Breast epithelium (tissue), 4 donors: ENCODE measurements at regions not wholly inside any gene's neighbourhood (a gene's known extent, or its start where the extent isn't known, plus 50 kb on each side); places are given as distances from the start of the nearest gene placed in this dataset.

Experiments used
- DNase-seq, 2 donors: peaks; one replicate each; pipeline ENCODE4 v3.0.0-alpha.2; 2019; ENCODE audit warnings: low spot score in 2 of 2
- H3K27ac ChIP-seq, 2 donors: fragments of 200-600 bp; sonication (generic) in 1 of 2; one replicate each; pipeline ENCODE4 v1.5.1; 2016 to 2019; ENCODE audit warnings: mild to moderate bottlenecking in 1 of 2
- H3K27me3 ChIP-seq, 2 donors: fragments of 200-600 bp; sonication (generic) in 1 of 2; one replicate each; pipeline versions ENCODE4 v1.5.1 to v1.6.0; 2017 to 2019; ENCODE audit warnings: control low read depth in 1 of 2, mild to moderate bottlenecking in 1 of 2
- H3K36me3 ChIP-seq: fragments of 200-600 bp; one replicate; pipeline ENCODE4 v1.5.1; 2019
- H3K4me1 ChIP-seq, 2 donors: fragments of 200-600 bp; sonication (generic); one replicate each; pipeline ENCODE4 v1.5.1; 2016 to 2019; ENCODE audit warnings: control low read depth in 1 of 2
- H3K4me3 ChIP-seq, 3 donors: fragments of 200-600 bp; sonication (generic); 1 replicate in 2 of 3; 2 replicates in 1 of 3; pipeline ENCODE4 v1.5.1; 2016 to 2019; ENCODE audit warnings: mild to moderate bottlenecking in 3 of 3, moderate library complexity in 2 of 3
- H3K9me3 ChIP-seq, 2 donors: fragments of 200-600 bp; sonication (generic) in 1 of 2; one replicate each; pipeline ENCODE4 v1.5.1; 2016 to 2019; ENCODE audit warnings: control low read depth in 1 of 2
- POLR2A ChIP-seq: fragments of 450-650 bp; IDR thresholded peaks from one replicate; pipeline ENCODE4 v1.6.1; 2016; ENCODE audit warnings: antibody characterized with exemption, mild to moderate bottlenecking, moderate library complexity
- POLR2AphosphoS5 ChIP-seq, 3 donors: sonication (generic); formaldehyde crosslinking; IDR thresholded peaks; one replicate each; pipeline ENCODE4 v1.6.1; 2017; ENCODE audit warnings: antibody characterized with exemption in 3 of 3
- intact Hi-C: fragments of 100-400 bp; cut with DNase I; formaldehyde crosslinking; loops from one replicate; pipeline ENCODE4 v1.15.1; 2023; ENCODE audit warnings: low total_unique reads
- TF ChIP-seq, protein P1 (sequence below), 3 donors: fragments of 450-650 bp; IDR thresholded peaks; one replicate each; pipeline ENCODE4 v1.5.1; 2016 to 2017; ENCODE audit warnings: antibody characterized with exemption in 3 of 3, mild to moderate bottlenecking in 3 of 3, moderate library complexity in 3 of 3

DNA sequence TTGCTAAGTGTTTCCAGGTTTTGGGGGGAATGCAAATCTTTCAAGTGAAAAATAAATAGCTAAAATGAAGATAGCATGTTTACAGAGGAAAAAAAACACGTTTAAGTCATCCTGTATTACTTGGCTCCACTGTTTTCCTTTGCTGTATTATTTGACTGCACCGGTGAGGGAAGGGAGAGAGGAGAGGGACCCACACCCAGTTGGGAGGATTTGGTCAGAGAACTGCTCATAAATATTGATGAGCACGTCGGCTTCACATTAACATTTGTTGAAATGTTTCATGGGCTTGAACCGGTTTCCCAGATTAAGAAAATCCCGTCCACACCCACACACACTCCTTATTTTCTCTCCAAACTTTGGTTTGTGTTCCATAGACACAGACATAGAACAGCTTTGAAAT, 493.8 kb upstream of the MGMT start:
- Histone ChIP-seq H3K9me3 (no peaks in the 10 kb centered on the region), H3K4me1 (no peaks in the 10 kb centered on the region), H3K4me3 (no peak overlapping the region), H3K27me3 (no peaks in the 10 kb centered on the region), H3K36me3 (no peaks in the 10 kb centered on the region), H3K27ac (peak overlapping the region in 1 of 2 donors; percentile 42)
- TF ChIP-seq, protein P1, sequence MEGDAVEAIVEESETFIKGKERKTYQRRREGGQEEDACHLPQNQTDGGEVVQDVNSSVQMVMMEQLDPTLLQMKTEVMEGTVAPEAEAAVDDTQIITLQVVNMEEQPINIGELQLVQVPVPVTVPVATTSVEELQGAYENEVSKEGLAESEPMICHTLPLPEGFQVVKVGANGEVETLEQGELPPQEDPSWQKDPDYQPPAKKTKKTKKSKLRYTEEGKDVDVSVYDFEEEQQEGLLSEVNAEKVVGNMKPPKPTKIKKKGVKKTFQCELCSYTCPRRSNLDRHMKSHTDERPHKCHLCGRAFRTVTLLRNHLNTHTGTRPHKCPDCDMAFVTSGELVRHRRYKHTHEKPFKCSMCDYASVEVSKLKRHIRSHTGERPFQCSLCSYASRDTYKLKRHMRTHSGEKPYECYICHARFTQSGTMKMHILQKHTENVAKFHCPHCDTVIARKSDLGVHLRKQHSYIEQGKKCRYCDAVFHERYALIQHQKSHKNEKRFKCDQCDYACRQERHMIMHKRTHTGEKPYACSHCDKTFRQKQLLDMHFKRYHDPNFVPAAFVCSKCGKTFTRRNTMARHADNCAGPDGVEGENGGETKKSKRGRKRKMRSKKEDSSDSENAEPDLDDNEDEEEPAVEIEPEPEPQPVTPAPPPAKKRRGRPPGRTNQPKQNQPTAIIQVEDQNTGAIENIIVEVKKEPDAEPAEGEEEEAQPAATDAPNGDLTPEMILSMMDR (IDR thresholded peaks at IDR 0.05) = no peak
- TF ChIP-seq POLR2AphosphoS5 (IDR thresholded peaks at IDR 0.05) (no peak), POLR2A (no peak)
- intact Hi-C loops = no loop called here
- no peak for DNase-seq

DNA sequence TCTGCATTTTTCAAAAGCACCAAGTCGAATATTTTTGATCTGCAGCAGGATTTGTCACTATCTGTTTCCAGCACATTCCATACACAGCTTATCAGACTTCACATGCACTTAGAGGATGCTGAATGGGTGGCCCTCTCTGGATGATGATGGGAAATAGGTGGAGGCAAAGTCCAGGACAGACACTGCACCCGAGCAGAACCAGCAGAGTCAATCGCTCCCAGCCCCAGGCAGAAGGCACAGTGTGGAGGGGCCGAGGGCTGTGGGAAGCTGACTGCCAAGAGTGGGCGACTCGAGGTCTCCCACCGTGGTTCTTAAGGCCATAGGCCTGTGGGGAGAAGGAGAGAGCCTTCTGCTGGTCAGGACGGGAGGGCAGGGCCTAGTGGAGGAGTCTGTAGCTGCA, 490.2 kb upstream of the MGMT start:
- Histone ChIP-seq H3K27me3 (no peaks in the 10 kb centered on the region), H3K27ac (no peak overlapping the region), H3K4me3 (no peak overlapping the region), H3K9me3 (no peaks in the 10 kb centered on the region), H3K36me3 (no peaks in the 10 kb centered on the region), H3K4me1 (no peaks in the 10 kb centered on the region)
- intact Hi-C loops = no loop called here
- DNase-seq = no peak
- TF ChIP-seq POLR2A (no peak), POLR2AphosphoS5 (IDR thresholded peaks at IDR 0.05) (no peak)
- TF ChIP-seq, protein P1 (IDR thresholded peaks at IDR 0.05) = no peak

- Histone ChIP-seq H3K4me1 (no peaks in the 10 kb centered on the region), H3K9me3 (no peaks in the 10 kb centered on the region), H3K4me3 (no peak overlapping the region), H3K27me3 (no peaks in the 10 kb centered on the region), H3K27ac (no peak overlapping the region), H3K36me3 (no peaks in the 10 kb centered on the region)
- TF ChIP-seq POLR2A = no peak
- DNase-seq = no peak
- intact Hi-C loops = no loop called here
Observed at GRCh38 chr10:128978211-128978610, 488.8 kb upstream of the MGMT start.

- TF ChIP-seq POLR2A (no peak), POLR2AphosphoS5 (IDR thresholded peaks at IDR 0.05) (no peak)
- Histone ChIP-seq H3K4me3 (no peak overlapping the region), H3K27me3 (no peaks in the 10 kb centered on the region), H3K9me3 (no peaks in the 10 kb centered on the region), H3K36me3 (no peaks in the 10 kb centered on the region), H3K27ac (no peak overlapping the region), H3K4me1 (no peaks in the 10 kb centered on the region)
- intact Hi-C loops = no loop called here
- no peak for DNase-seq
Observed at GRCh38 chr10:128979405-128979804, 487.6 kb upstream of the MGMT start.

DNA sequence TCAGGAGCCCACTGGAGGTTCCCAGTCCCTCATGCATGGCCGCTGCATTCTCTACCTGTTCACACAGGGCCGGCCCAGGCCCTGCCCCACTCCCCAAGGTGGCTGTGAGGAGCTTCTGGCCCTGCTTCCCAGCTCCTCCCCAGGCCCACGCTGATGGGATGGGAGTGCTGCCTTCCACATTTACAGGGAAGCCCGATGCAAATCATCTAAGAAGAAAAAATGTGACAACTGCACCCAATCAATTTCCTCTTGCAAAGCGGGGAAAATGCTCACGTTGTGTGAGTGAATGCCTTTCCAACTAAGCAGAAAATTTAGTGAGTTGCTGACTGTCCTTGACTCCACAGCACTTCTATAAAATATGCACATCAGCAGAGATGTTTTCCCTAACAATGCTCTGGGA, 485.8 kb upstream of the MGMT start:
- H3K27ac ChIP-seq = no peak overlapping the region
- no peaks in the 10 kb centered on the region for H3K36me3 ChIP-seq
- H3K4me1 ChIP-seq = no peaks in the 10 kb centered on the region
- no peaks in the 10 kb centered on the region for H3K9me3 ChIP-seq
- intact Hi-C loops = no loop called here
- no peak overlapping the region for H3K4me3 ChIP-seq
- peaks cover 0 to 5% of the 10 kb centered on the region in 2 donors for H3K27me3 ChIP-seq
- no peak for DNase-seq
- TF ChIP-seq POLR2AphosphoS5 (IDR thresholded peaks at IDR 0.05) = no peak
- TF ChIP-seq, protein P1 (IDR thresholded peaks at IDR 0.05) = no peak
- TF ChIP-seq POLR2A = no peak

DNA sequence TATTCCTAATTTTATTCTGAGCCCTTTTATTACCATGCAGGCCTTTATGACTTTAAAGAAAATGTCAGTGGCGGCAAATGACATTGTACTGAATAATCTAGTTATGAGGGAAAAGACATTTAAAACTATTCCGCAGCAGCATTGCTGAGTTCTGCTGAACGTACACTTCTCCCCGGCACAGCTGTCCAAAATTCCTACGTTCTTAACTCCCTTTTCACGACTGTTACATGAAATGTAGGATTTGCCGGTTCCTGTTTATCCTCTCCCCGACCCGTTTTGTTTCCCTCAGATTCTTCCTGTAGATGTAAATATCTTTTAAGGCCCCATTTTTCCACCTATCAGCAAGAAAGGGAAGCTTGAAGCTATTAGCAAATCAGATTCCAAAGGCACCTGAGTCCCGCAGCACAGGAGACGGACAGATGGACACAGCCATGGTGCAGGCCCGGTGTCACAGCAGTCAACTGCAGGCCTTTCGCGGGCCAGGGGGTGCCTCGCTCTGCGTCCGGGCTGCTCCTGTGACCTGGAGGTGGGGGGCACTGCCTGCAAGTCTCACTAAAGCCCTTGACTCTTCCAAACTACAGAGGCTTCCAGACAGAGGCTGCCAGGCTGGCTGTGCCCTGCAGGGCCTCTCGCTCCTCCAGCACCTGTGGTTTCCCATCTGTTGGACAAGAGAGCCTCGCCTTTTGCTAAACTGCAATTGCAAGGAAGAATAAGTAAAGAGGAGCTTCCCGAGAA, 485.0 kb upstream of the MGMT start:
- Histone ChIP-seq H3K36me3 (no peaks in the 10 kb centered on the region), H3K9me3 (no peaks in the 10 kb centered on the region), H3K4me3 (no peak overlapping the region), H3K4me1 (no peaks in the 10 kb centered on the region), H3K27me3 (peaks cover 0 to 5% of the 10 kb centered on the region in 2 donors), H3K27ac (no peak overlapping the region)
- DNase-seq = no peak
- TF ChIP-seq, protein P1 (IDR thresholded peaks at IDR 0.05) = no peak
- no peak for TF ChIP-seq POLR2A
- TF ChIP-seq POLR2AphosphoS5 (IDR thresholded peaks at IDR 0.05) = no peak
- intact Hi-C loops = no loop called here
